Keratinocyte (primary cell): ENCODE measurements at regions not wholly inside any gene's neighbourhood (a gene's known extent, or its start where the extent isn't known, plus 50 kb on each side); places are given as distances from the start of the nearest gene placed in this dataset.

Experiments
- DNase-seq: peaks from one replicate; pipeline ENCODE4 v3.0.0-alpha.2; 2011; ENCODE audit warnings: low read depth, missing footprints, low spot score
- FAIRE-seq: peaks from 2 replicates; lab custom pipeline; 2011; peaks lifted over from hg19 to GRCh38; lab: Jason Lieb, UNC
- H2AFZ ChIP-seq: 2 replicates; pipeline ENCODE4 v1.6.0; 2012; ENCODE audit warnings: low read length, control low read depth, inconsistent platforms; ENCODE audit not compliant: control insufficient read depth
- H3K27ac ChIP-seq: 2 replicates; pipeline ENCODE4 v1.5.1; 2011; ENCODE audit warnings: low read length; ENCODE audit not compliant: control insufficient read depth, insufficient read depth
- H3K27me3 ChIP-seq: 3 replicates; pipeline ENCODE4 v1.6.0; 2011; ENCODE audit warnings: low read length; ENCODE audit not compliant: control insufficient read depth, insufficient read depth; ENCODE audit errors: extremely low read depth
- H3K36me3 ChIP-seq, 2 experiments: 2 replicates in 1 of 2; 3 replicates in 1 of 2; pipeline ENCODE4 v1.5.1; 2011; ENCODE audit warnings: low read length in 2 of 2, mild to moderate bottlenecking in 1 of 2; ENCODE audit not compliant: control insufficient read depth in 2 of 2, insufficient read depth in 2 of 2; ENCODE audit errors: extremely low read depth in 1 of 2
- H3K4me1 ChIP-seq: 3 replicates; pipeline ENCODE4 v1.5.1; 2011; ENCODE audit warnings: low read length; ENCODE audit not compliant: control insufficient read depth, insufficient read depth; ENCODE audit errors: extremely low read depth
- H3K4me2 ChIP-seq: 3 replicates; pipeline ENCODE4 v1.6.0; 2011; ENCODE audit warnings: low read depth, low read length; ENCODE audit not compliant: control insufficient read depth, insufficient read depth; ENCODE audit errors: extremely low read depth
- H3K4me3 ChIP-seq, 3 experiments: fragments of 200-600 bp in 1 of 3; sonication (generic) in 1 of 3; 2 replicates in 2 of 3; 3 replicates in 1 of 3; pipeline ENCODE4 v1.5.1; 2011 to 2016; ENCODE audit warnings: low read length in 3 of 3, mild to moderate bottlenecking in 3 of 3, control low read depth in 2 of 3, inconsistent platforms in 1 of 3, low read depth in 1 of 3, mixed read lengths in 1 of 3, mixed run types in 1 of 3, moderate library complexity in 1 of 3; ENCODE audit not compliant: control insufficient read depth in 2 of 3, insufficient read depth in 2 of 3; ENCODE audit errors: extremely low read depth in 1 of 3
- H3K79me2 ChIP-seq: 2 replicates; pipeline ENCODE4 v1.6.0; 2012; ENCODE audit warnings: low read length; ENCODE audit not compliant: control insufficient read depth, insufficient read depth
- H3K9ac ChIP-seq: 3 replicates; pipeline ENCODE4 v1.6.0; 2011; ENCODE audit warnings: low read length; ENCODE audit not compliant: control insufficient read depth, insufficient read depth; ENCODE audit errors: extremely low read depth
- H3K9me1 ChIP-seq: 3 replicates; pipeline ENCODE4 v1.6.0; 2011; ENCODE audit warnings: low read length; ENCODE audit not compliant: control insufficient read depth, insufficient read depth; ENCODE audit errors: extremely low read depth
- H3K9me3 ChIP-seq: 2 replicates; pipeline ENCODE4 v1.5.1; 2012; ENCODE audit warnings: low read depth, low read length; ENCODE audit not compliant: control insufficient read depth
- H4K20me1 ChIP-seq: 3 replicates; pipeline ENCODE4 v1.6.0; 2011; ENCODE audit warnings: low read length; ENCODE audit not compliant: control insufficient read depth, insufficient read depth; ENCODE audit errors: extremely low read depth
- CTCF ChIP-seq, 3 experiments: IDR thresholded peaks in 1 of 3; conservative IDR thresholded peaks in 1 of 3; optimal IDR thresholded peaks in 1 of 3; 2 replicates in 2 of 3; 3 replicates in 1 of 3; pipeline versions ENCODE3 to v1.5.1; 2011; ENCODE audit warnings: low read length in 3 of 3, mild to moderate bottlenecking in 3 of 3, moderate library complexity in 2 of 3, control low read depth in 1 of 3, inconsistent platforms in 1 of 3; ENCODE audit not compliant: insufficient read depth in 2 of 3; ENCODE audit errors: extremely low read depth in 1 of 3
- EZH2 ChIP-seq: IDR thresholded peaks from one replicate; pipeline ENCODE4 v1.6.1; 2012; ENCODE audit warnings: inconsistent platforms, mild to moderate bottlenecking, low read length, moderate library complexity
- dilution Hi-C: fragments of 300-500 bp; cut with MboI; formaldehyde crosslinking; loops from one replicate; pipeline ENCODE4 v1.7.0; 2020; ENCODE audit warnings: low sequenced_read_pairs; ENCODE audit not compliant: extremely low pct_ligation_motif_present

- Histone ChIP-seq H3K9me3 (no peaks in the 10 kb centered on the region), H3K4me3 (no peak overlapping the region), H3K36me3 (no peaks in the 10 kb centered on the region), H4K20me1 (no peaks in the 10 kb centered on the region), H3K4me1 (peaks cover 3% of the 10 kb centered on the region), H2AFZ (no peak overlapping the region), H3K9me1 (no peaks in the 10 kb centered on the region), H3K27me3 (no peaks in the 10 kb centered on the region), H3K9ac (no peak overlapping the region), H3K27ac (no peak overlapping the region), H3K79me2 (no peaks in the 10 kb centered on the region), H3K4me2 (no peak overlapping the region)
- FAIRE-seq, result no peak
- dilution Hi-C loops, result no loop called here
- no peak for DNase-seq
- TF ChIP-seq CTCF (optimal IDR thresholded peaks at IDR 0.05 in 1 of 3, IDR thresholded peaks at IDR 0.05 in 1 of 3, conservative IDR thresholded peaks at IDR 0.05 in 1 of 3; ENCODE audit: extremely low read depth in 1 of 3, insufficient read depth in 2 of 3, low read length in 3 of 3) (no peak), EZH2 (no peak)
Measured at GRCh38 chr14:89486505-89486904, 69.5 kb upstream of the FOXN3 start.

- Histone ChIP-seq H3K9me1 (no peaks in the 10 kb centered on the region), H3K9me3 (no peaks in the 10 kb centered on the region), H2AFZ (no peak overlapping the region), H3K4me2 (no peak overlapping the region), H3K27me3 (no peaks in the 10 kb centered on the region), H3K9ac (no peak overlapping the region), H4K20me1 (no peaks in the 10 kb centered on the region), H3K4me1 (peaks cover 3% of the 10 kb centered on the region), H3K27ac (no peak overlapping the region), H3K36me3 (no peaks in the 10 kb centered on the region), H3K79me2 (no peaks in the 10 kb centered on the region), H3K4me3 (no peak overlapping the region)
- dilution Hi-C loops, result no loop called here
- no peak for TF ChIP-seq CTCF (optimal IDR thresholded peaks at IDR 0.05 in 1 of 3, IDR thresholded peaks at IDR 0.05 in 1 of 3, conservative IDR thresholded peaks at IDR 0.05 in 1 of 3; ENCODE audit: extremely low read depth in 1 of 3, insufficient read depth in 2 of 3, low read length in 3 of 3)
- no peak for TF ChIP-seq EZH2
- FAIRE-seq (no peak), DNase-seq (no peak)
Measured at GRCh38 chr14:89485264-89485663, 68.2 kb upstream of the FOXN3 start.
